ENCODE measurements at regions not wholly inside any gene's neighbourhood (a gene's known extent, or its start where the extent isn't known, plus 50 kb on each side); places are given as distances from the start of the nearest gene placed in this dataset.

DNA sequence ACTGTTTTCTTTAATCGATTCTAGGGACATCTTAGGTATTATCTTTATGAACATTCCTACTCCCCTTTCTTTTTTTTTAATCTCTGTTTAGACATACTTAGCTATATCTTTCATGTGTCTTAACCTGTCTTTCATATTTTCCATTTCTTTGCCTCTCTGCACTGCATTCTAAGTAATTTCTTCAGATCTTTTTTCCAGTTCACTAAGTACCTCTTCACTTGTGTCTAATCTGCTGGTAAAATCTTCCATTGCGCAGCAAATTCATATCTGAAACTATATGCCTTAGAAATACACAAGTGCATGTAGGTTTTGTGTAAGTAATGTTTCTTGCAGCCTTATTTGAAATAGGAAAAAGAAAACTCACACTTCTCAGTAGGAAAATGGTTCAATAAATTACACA lies 165.4 kb upstream of the BTBD3 start:
- Histone ChIP-seq H3K36me3 (ENCODE audit: control insufficient read depth in 5 of 5, insufficient read depth in 5 of 5, low read length in 5 of 5) (no peaks in the 10 kb centered on the region), H3K27ac (ENCODE audit: low read depth, low read length) (no peak overlapping the region), H3K9me3 (ENCODE audit: control insufficient read depth in 5 of 5, low read length in 5 of 5) (no peaks in the 10 kb centered on the region), H3K4me3 (ENCODE audit: low read depth in 1 of 5, low read length in 5 of 5) (no peak overlapping the region), H3K27me3 (ENCODE audit: control insufficient read depth in 5 of 5, insufficient read depth in 4 of 5, low read length in 5 of 5) (no peaks in the 10 kb centered on the region), H3K4me1 (ENCODE audit: control insufficient read depth in 5 of 5, insufficient read depth in 5 of 5, low read length in 5 of 5) (peaks cover 0 to 10% (median 6%) of the 10 kb centered on the region in 5 donors), H3K9ac (ENCODE audit: low read length in 5 of 5) (no peak overlapping the region)

DNA sequence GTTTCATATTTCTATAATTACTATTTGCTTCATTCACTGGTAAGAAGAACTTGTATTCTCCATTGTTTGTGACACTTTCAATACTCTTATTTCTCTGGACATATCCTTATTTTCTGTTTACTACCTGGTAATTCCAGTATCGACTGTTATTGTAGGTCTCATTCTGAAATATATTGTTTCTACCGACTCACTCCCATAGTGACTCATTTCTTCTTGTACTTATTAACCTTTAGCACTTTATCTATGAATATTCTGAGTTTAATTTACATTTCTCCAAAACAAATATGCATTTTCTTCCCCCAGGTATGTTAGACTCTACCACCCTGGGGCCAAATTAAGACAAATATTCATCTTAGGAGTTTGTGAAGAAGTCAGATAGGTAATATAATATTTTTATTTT lies 164.5 kb upstream of the BTBD3 start:
- H3K4me3 ChIP-seq (ENCODE audit: low read depth in 1 of 5, low read length in 5 of 5): no peak overlapping the region

DNA sequence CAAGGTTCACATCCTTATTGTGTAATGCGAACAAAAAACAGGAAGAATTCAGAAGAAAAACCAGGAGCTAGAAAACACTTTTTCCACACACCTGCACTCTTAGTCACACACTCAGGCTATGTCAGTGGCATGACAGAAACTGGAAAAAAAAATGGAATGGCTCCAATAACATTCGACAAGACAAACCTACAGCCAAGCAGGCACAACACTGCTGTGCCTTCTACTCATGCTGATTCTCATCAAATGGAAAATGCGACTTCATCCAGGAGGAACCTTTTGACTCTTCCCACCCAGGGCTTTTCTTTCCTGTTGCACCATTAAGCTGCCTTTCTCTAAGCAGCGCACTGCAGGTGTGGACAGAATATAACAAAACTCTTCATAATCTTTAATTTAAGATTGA lies 163.2 kb upstream of the BTBD3 start:
- H3K36me3 ChIP-seq (ENCODE audit: control insufficient read depth in 5 of 5, insufficient read depth in 5 of 5, low read length in 5 of 5): no peaks in the 10 kb centered on the region
- no peaks in the 10 kb centered on the region for H3K27me3 ChIP-seq (ENCODE audit: control insufficient read depth in 5 of 5, insufficient read depth in 4 of 5, low read length in 5 of 5)
- no peak overlapping the region for H3K9ac ChIP-seq (ENCODE audit: low read length in 5 of 5)
- H3K4me1 ChIP-seq (ENCODE audit: control insufficient read depth in 5 of 5, insufficient read depth in 5 of 5, low read length in 5 of 5): peaks cover 0 to 10% (median 6%) of the 10 kb centered on the region in 5 donors
- H3K4me3 ChIP-seq (ENCODE audit: low read depth in 1 of 5, low read length in 5 of 5): no peak overlapping the region
- no peaks in the 10 kb centered on the region for H3K9me3 ChIP-seq (ENCODE audit: control insufficient read depth in 5 of 5, low read length in 5 of 5)
- H3K27ac ChIP-seq (ENCODE audit: low read depth, low read length): no peak overlapping the region

More for the DNA sequence above, 164.5 kb upstream of the BTBD3 start:
- peaks cover 0 to 10% (median 6%) of the 10 kb centered on the region in 5 donors for H3K4me1 ChIP-seq (ENCODE audit: control insufficient read depth in 5 of 5, insufficient read depth in 5 of 5, low read length in 5 of 5)
- H3K9me3 ChIP-seq (ENCODE audit: control insufficient read depth in 5 of 5, low read length in 5 of 5): no peaks in the 10 kb centered on the region
- no peak overlapping the region for H3K9ac ChIP-seq (ENCODE audit: low read length in 5 of 5)
- no peak overlapping the region for H3K27ac ChIP-seq (ENCODE audit: low read depth, low read length)
- no peaks in the 10 kb centered on the region for H3K36me3 ChIP-seq (ENCODE audit: control insufficient read depth in 5 of 5, insufficient read depth in 5 of 5, low read length in 5 of 5)
- no peaks in the 10 kb centered on the region for H3K27me3 ChIP-seq (ENCODE audit: control insufficient read depth in 5 of 5, insufficient read depth in 4 of 5, low read length in 5 of 5)

DNA sequence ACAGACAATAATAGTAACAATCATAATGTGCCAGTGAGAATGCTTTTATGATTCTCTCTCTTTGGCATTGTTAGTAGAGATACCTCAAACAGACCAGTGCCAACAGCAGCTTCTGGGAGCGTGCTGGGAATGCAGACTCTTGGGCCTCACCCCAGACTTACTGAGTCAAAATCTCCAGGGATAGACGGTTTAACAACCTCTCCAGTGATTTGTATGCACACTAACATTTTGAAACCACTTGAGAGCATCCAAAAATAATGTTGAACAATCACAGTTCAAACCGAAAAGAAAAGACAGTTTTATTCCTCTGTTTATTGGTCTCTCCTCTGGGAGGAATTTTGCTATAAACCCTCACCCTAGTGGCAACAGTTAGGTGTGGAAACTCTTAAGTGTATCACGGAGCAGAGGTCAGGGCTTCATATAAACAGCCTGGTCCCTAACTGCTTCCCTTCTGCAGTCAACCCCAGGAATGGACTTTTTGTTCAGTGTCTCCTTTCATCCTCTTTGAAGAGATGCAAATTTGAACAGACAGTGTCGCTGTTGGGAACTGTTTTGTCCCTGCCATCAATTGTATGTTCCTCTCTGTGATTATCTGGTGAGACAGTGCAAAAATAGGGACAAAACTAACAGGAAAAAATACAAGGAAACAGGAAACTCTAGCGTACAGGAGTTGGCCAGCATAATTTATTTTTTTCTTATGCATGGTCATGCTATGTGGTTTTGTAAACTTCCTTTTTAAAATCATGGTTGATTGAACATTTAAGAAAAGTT lies 162.4 kb upstream of the BTBD3 start:
- H3K27ac ChIP-seq (ENCODE audit: low read depth, low read length): no peak overlapping the region
- H3K27me3 ChIP-seq (ENCODE audit: control insufficient read depth in 5 of 5, insufficient read depth in 4 of 5, low read length in 5 of 5): no peaks in the 10 kb centered on the region
- no peaks in the 10 kb centered on the region for H3K9me3 ChIP-seq (ENCODE audit: control insufficient read depth in 5 of 5, low read length in 5 of 5)
- peaks cover 0 to 10% (median 6%) of the 10 kb centered on the region in 5 donors for H3K4me1 ChIP-seq (ENCODE audit: control insufficient read depth in 5 of 5, insufficient read depth in 5 of 5, low read length in 5 of 5)
- H3K4me3 ChIP-seq (ENCODE audit: low read depth in 1 of 5, low read length in 5 of 5): no peak overlapping the region
- no peak overlapping the region for H3K9ac ChIP-seq (ENCODE audit: low read length in 5 of 5)
- no peaks in the 10 kb centered on the region for H3K36me3 ChIP-seq (ENCODE audit: control insufficient read depth in 5 of 5, insufficient read depth in 5 of 5, low read length in 5 of 5)

DNA sequence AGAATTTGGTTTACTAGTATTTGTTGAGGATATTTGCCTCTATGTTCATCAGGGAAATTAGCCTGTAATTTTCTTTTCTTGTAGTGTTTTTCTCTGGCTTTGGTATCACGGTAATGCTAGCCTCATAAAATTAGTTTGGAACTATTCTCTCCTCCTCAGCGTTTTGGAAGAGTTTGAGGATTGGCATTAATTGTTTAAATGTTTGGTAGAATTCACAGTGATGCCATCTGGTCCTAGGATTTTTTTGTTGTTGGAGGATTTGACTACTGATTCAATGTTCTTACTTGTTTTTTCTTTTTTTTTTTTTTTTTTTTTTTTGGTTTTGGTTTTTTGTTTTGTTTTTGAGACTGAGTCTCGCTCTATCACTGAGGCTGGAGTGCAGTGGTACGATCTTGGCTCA lies 156.2 kb upstream of the BTBD3 start:
- Histone ChIP-seq H3K4me1 (ENCODE audit: control insufficient read depth in 5 of 5, insufficient read depth in 5 of 5, low read length in 5 of 5) (no peaks in the 10 kb centered on the region), H3K27me3 (ENCODE audit: control insufficient read depth in 5 of 5, insufficient read depth in 4 of 5, low read length in 5 of 5) (peaks cover 0 to 2% (median 0%) of the 10 kb centered on the region in 5 donors), H3K9me3 (ENCODE audit: control insufficient read depth in 5 of 5, low read length in 5 of 5) (no peaks in the 10 kb centered on the region), H3K27ac (ENCODE audit: low read depth, low read length) (no peak overlapping the region), H3K4me3 (ENCODE audit: low read depth in 1 of 5, low read length in 5 of 5) (no peak overlapping the region), H3K36me3 (ENCODE audit: control insufficient read depth in 5 of 5, insufficient read depth in 5 of 5, low read length in 5 of 5) (no peaks in the 10 kb centered on the region), H3K9ac (ENCODE audit: low read length in 5 of 5) (no peak overlapping the region)

DNA sequence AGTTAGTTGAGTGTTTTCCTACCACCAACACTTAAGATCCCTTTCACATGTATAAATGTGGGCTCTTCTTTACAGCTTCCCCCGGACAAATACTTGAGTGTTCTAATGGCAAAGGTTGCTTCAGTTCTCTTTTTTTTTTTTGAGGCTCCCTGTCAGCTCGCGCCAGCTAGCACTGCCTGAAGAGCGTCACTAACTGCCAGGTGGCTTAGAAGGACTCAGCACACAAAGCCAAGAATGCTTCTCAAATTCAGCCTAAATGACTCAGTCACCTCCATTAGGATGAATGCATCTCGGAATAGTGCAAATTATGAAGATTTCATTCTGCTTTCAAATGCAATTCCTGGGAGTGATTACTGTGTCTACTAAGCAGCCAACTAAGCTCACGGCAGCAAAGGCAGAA lies 150.7 kb upstream of the BTBD3 start:
- H3K4me3 ChIP-seq (ENCODE audit: low read depth in 1 of 5, low read length in 5 of 5): no peak overlapping the region
- H3K27ac ChIP-seq (ENCODE audit: low read depth, low read length): no peak overlapping the region

DNA sequence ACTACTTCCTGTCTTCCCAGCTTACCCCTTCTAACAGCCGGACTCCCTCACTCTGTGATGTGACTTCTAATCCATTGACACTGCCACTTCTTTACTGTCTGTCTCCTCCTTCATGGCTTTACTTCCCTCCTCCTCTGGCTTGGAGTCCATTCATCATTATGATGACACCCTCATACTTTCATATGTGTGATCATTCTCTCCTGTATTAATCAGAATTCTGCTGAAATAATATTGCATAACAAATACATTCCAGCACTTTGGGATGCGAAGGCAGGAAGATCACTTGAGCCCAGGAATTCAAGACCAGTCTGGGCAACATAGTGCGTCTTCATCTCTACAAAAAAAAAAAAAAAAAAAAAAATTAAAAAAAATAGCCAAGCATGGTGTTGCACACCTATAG lies 147.9 kb upstream of the BTBD3 start:
- Histone ChIP-seq H3K27ac (ENCODE audit: low read depth, low read length) (no peak overlapping the region), H3K9me3 (ENCODE audit: control insufficient read depth in 5 of 5, low read length in 5 of 5) (peaks cover 0 to 2% (median 0%) of the 10 kb centered on the region in 5 donors), H3K4me3 (ENCODE audit: low read depth in 1 of 5, low read length in 5 of 5) (no peak overlapping the region), H3K36me3 (ENCODE audit: control insufficient read depth in 5 of 5, insufficient read depth in 5 of 5, low read length in 5 of 5) (no peaks in the 10 kb centered on the region), H3K4me1 (ENCODE audit: control insufficient read depth in 5 of 5, insufficient read depth in 5 of 5, low read length in 5 of 5) (no peaks in the 10 kb centered on the region), H3K9ac (ENCODE audit: low read length in 5 of 5) (no peak overlapping the region), H3K27me3 (ENCODE audit: control insufficient read depth in 5 of 5, insufficient read depth in 4 of 5, low read length in 5 of 5) (peaks cover 0 to 2% (median 0%) of the 10 kb centered on the region in 5 donors)

More for the DNA sequence above, 150.7 kb upstream of the BTBD3 start:
- no peaks in the 10 kb centered on the region for H3K36me3 ChIP-seq (ENCODE audit: control insufficient read depth in 5 of 5, insufficient read depth in 5 of 5, low read length in 5 of 5)
- H3K4me1 ChIP-seq (ENCODE audit: control insufficient read depth in 5 of 5, insufficient read depth in 5 of 5, low read length in 5 of 5): no peaks in the 10 kb centered on the region
- H3K9me3 ChIP-seq (ENCODE audit: control insufficient read depth in 5 of 5, low read length in 5 of 5): no peaks in the 10 kb centered on the region
- H3K9ac ChIP-seq (ENCODE audit: low read length in 5 of 5): no peak overlapping the region
- H3K27me3 ChIP-seq (ENCODE audit: control insufficient read depth in 5 of 5, insufficient read depth in 4 of 5, low read length in 5 of 5): peaks cover 0 to 2% (median 0%) of the 10 kb centered on the region in 5 donors

DNA sequence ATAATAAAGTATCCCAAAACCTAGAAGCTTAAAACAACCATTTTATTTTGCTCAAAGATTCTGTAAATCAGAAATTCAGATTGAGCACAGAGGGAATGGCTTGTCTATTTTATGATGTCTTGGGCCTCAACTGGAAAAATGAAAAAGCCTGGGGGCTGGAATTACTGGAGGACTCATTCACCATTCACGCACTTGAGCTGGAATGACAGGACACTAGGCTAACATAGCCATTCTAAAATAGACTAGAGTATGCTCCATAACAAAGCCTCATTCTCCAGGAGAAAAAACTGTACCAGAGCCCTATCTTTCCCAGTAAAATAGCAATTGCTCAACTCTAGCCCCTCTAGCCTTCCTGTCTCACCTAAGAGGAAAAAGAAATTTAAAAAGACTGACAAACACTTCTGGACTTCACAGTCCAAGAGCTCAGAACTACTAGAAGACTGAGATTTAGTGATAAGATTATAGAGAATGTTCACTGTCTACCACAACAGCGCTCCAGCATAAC lies 145.4 kb upstream of the BTBD3 start:
- no peak overlapping the region for H3K9ac ChIP-seq (ENCODE audit: low read length in 5 of 5)
- no peaks in the 10 kb centered on the region for H3K4me1 ChIP-seq (ENCODE audit: control insufficient read depth in 5 of 5, insufficient read depth in 5 of 5, low read length in 5 of 5)
- no peak overlapping the region for H3K4me3 ChIP-seq (ENCODE audit: low read depth in 1 of 5, low read length in 5 of 5)
- no peaks in the 10 kb centered on the region for H3K36me3 ChIP-seq (ENCODE audit: control insufficient read depth in 5 of 5, insufficient read depth in 5 of 5, low read length in 5 of 5)
- no peak overlapping the region for H3K27ac ChIP-seq (ENCODE audit: low read depth, low read length)
- no peaks in the 10 kb centered on the region for H3K27me3 ChIP-seq (ENCODE audit: control insufficient read depth in 5 of 5, insufficient read depth in 4 of 5, low read length in 5 of 5)
- H3K9me3 ChIP-seq (ENCODE audit: control insufficient read depth in 5 of 5, low read length in 5 of 5): peaks cover 0 to 2% (median 0%) of the 10 kb centered on the region in 5 donors

DNA sequence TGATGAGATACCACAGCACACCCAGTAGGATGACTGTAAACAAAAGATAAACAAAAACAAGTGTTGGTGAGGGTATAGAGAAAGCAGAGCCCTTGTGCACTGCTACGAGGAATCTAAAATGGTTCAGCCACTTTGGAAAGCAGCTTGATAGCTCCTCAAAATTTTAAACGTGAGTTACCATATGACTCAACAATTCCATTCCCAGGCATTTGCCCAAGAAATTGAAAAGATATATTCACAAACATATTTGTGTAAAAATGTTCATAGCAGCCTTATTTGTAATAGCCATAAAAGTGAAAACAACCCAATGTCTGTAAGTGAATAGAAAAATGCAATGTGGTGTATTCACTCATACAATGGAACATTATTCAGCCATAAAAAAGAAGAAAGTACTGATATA lies 141.0 kb upstream of the BTBD3 start:
- H3K4me1 ChIP-seq (ENCODE audit: control insufficient read depth in 5 of 5, insufficient read depth in 5 of 5, low read length in 5 of 5): peaks cover 0 to 14% (median 0%) of the 10 kb centered on the region in 5 donors
- no peaks in the 10 kb centered on the region for H3K36me3 ChIP-seq (ENCODE audit: control insufficient read depth in 5 of 5, insufficient read depth in 5 of 5, low read length in 5 of 5)
- no peaks in the 10 kb centered on the region for H3K27me3 ChIP-seq (ENCODE audit: control insufficient read depth in 5 of 5, insufficient read depth in 4 of 5, low read length in 5 of 5)
- H3K4me3 ChIP-seq (ENCODE audit: low read depth in 1 of 5, low read length in 5 of 5): no peak overlapping the region
- H3K27ac ChIP-seq (ENCODE audit: low read depth, low read length): no peak overlapping the region
- H3K9ac ChIP-seq (ENCODE audit: low read length in 5 of 5): no peak overlapping the region
- H3K9me3 ChIP-seq (ENCODE audit: control insufficient read depth in 5 of 5, low read length in 5 of 5): peaks cover 0 to 2% (median 0%) of the 10 kb centered on the region in 5 donors

DNA sequence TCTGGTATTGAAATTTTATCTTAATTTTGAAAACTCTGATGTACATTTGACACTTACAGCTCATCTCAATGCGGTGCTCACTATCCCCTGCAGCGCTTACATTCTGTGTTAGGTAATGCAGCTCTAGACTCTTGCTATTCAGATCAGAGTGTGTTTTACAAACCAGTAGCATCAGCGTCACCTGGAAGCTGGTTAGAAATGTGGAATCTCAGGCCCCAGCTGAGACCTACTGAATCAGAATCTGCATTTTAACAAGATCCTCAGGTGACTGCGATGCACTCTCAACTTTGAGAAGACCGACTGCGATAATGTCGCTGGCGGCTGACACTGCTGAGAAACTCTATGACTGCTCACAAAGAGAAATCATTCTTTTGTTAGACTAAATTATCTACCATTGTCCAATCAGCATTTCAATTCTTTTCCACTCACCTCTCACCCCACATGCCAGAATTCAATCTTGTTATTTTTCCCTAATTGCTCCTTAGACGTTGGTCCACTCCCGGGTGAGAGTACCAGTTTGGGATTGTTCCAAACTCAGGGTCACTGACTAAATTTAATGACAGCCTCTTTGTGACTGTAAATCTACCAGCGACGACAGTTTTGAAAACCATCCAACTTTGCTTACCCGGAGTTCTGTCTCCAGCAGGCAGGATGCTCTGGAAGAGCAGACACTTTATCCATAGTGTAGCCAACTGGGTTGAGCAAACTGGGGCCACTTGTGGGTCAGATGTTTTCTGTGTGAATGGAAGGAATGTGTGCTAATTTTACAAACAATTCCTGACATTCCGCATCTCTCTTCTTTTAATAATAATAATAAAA lies 140.1 kb upstream of the BTBD3 start:
- Histone ChIP-seq H3K27me3 (ENCODE audit: control insufficient read depth in 5 of 5, insufficient read depth in 4 of 5, low read length in 5 of 5) (no peaks in the 10 kb centered on the region), H3K36me3 (ENCODE audit: control insufficient read depth in 5 of 5, insufficient read depth in 5 of 5, low read length in 5 of 5) (no peaks in the 10 kb centered on the region), H3K4me3 (ENCODE audit: low read depth in 1 of 5, low read length in 5 of 5) (peak overlapping the region in 3 of 5 donors; percentile 22 to 38 (median 36)), H3K4me1 (ENCODE audit: control insufficient read depth in 5 of 5, insufficient read depth in 5 of 5, low read length in 5 of 5) (peaks cover 0 to 14% (median 0%) of the 10 kb centered on the region in 5 donors), H3K9me3 (ENCODE audit: control insufficient read depth in 5 of 5, low read length in 5 of 5) (peaks cover 0 to 2% (median 0%) of the 10 kb centered on the region in 5 donors), H3K27ac (ENCODE audit: low read depth, low read length) (no peak overlapping the region), H3K9ac (ENCODE audit: low read length in 5 of 5) (no peak overlapping the region)

Measured in subcutaneous abdominal adipose tissue (tissue), 5 donors.